ENCODE measurements at regions not wholly inside any gene's neighbourhood (a gene's known extent, or its start where the extent isn't known, plus 50 kb on each side); places are given as distances from the start of the nearest gene placed in this dataset.
"Not testable (repeated sequence)": the region's sequence is repeated elsewhere in the genome, so short reads cannot be mapped to it uniquely, and the experiment has no call there.

- H3K27me3 ChIP-seq; H3K27ac ChIP-seq; H3K9me3 ChIP-seq (replicated peaks in 1 of 3); H3K4me1 ChIP-seq (replicated peaks in 1 of 2); H3K4me3 ChIP-seq; intact Hi-C loops (cut with DNase I); H3K36me3 ChIP-seq (replicated peaks in 1 of 2); DNase-seq: not testable (repeated sequence)
- WGBS, 4 donors: 83 to 87% methylated on average over 3 of the region's 8 CpGs; no CpG with 5 or more reads in 2 of the 4 donors
Measured at GRCh38 chr22:15583007-15583406, 55.0 kb downstream of the OR11H1 start.

- H3K27me3 ChIP-seq; DNase-seq; H3K4me1 ChIP-seq (replicated peaks in 1 of 2); H3K36me3 ChIP-seq (replicated peaks in 1 of 2); intact Hi-C loops (cut with DNase I); H3K4me3 ChIP-seq; H3K27ac ChIP-seq; H3K9me3 ChIP-seq (replicated peaks in 1 of 3): not testable (repeated sequence)
- WGBS, 4 donors: 56% methylated on average over 1 of the region's 4 CpGs; no CpG with 5 or more reads in 3 of the 4 donors
Measured at GRCh38 chr22:15602199-15602598, 74.2 kb downstream of the OR11H1 start.

GRCh38 chr22:15603111-15603510 is 75.1 kb downstream of the OR11H1 start:
- H3K4me1 ChIP-seq (replicated peaks in 1 of 2); DNase-seq; intact Hi-C loops (cut with DNase I); H3K27me3 ChIP-seq; H3K4me3 ChIP-seq; H3K9me3 ChIP-seq (replicated peaks in 1 of 3); H3K36me3 ChIP-seq (replicated peaks in 1 of 2); H3K27ac ChIP-seq: not testable (repeated sequence)
- WGBS, 4 donors: 65 to 77% (median 70%) methylated on average over 3 to 11 of the region's 29 CpGs

- H3K36me3 ChIP-seq (replicated peaks in 1 of 2); H3K9me3 ChIP-seq (replicated peaks in 1 of 3); intact Hi-C loops (cut with DNase I); H3K4me1 ChIP-seq (replicated peaks in 1 of 2); H3K4me3 ChIP-seq; DNase-seq; H3K27ac ChIP-seq; H3K27me3 ChIP-seq: not testable (repeated sequence)
- WGBS, 4 donors: no CpG with 5 or more reads among the region's 7 CpGs
Measured at GRCh38 chr22:15604176-15604575, 76.2 kb downstream of the OR11H1 start.

GRCh38 chr22:15604679-15605078 is 76.7 kb downstream of the OR11H1 start:
- WGBS, 4 donors: 71% methylated on average over 2 of the region's 3 CpGs; no CpG with 5 or more reads in 2 of the 4 donors
- intact Hi-C loops (cut with DNase I); DNase-seq; H3K27me3 ChIP-seq; H3K4me3 ChIP-seq; H3K9me3 ChIP-seq (replicated peaks in 1 of 3); H3K36me3 ChIP-seq (replicated peaks in 1 of 2); H3K27ac ChIP-seq; H3K4me1 ChIP-seq (replicated peaks in 1 of 2): not testable (repeated sequence)

- intact Hi-C loops (cut with DNase I); H3K4me1 ChIP-seq (replicated peaks in 1 of 2); H3K9me3 ChIP-seq (replicated peaks in 1 of 3); DNase-seq; H3K27ac ChIP-seq; H3K27me3 ChIP-seq; H3K4me3 ChIP-seq; H3K36me3 ChIP-seq (replicated peaks in 1 of 2): not testable (repeated sequence)
- WGBS, 4 donors: 75 to 88% (median 77%) methylated on average over 4 to 12 of the region's 12 CpGs
Measured at GRCh38 chr22:15612906-15613305, 76.9 kb upstream of the POTEH start.

GRCh38 chr22:15615136-15615535 is 74.7 kb upstream of the POTEH start:
- DNase-seq; H3K36me3 ChIP-seq (replicated peaks in 1 of 2); H3K27me3 ChIP-seq; H3K27ac ChIP-seq; H3K9me3 ChIP-seq (replicated peaks in 1 of 3); H3K4me1 ChIP-seq (replicated peaks in 1 of 2); intact Hi-C loops (cut with DNase I); H3K4me3 ChIP-seq: not testable (repeated sequence)
- WGBS, 4 donors: 77 to 82% methylated on average over 4 to 5 of the region's 9 CpGs; no CpG with 5 or more reads in 2 of the 4 donors

GRCh38 chr22:15628224-15628623 is 61.6 kb upstream of the POTEH start:
- intact Hi-C loops (cut with DNase I); H3K36me3 ChIP-seq (replicated peaks in 1 of 2); H3K9me3 ChIP-seq (replicated peaks in 1 of 3); H3K27me3 ChIP-seq; H3K27ac ChIP-seq; H3K4me1 ChIP-seq (replicated peaks in 1 of 2); H3K4me3 ChIP-seq: not testable (repeated sequence)
- DNase-seq: peak in 1 of 7 donors; percentile 8
- WGBS, 4 donors: 71 to 83% (median 78%) methylated on average over 8 of the region's 8 CpGs

GRCh38 chr22:15636765-15637164 is 53.1 kb upstream of the POTEH start:
- H3K4me1 ChIP-seq (replicated peaks in 1 of 2); H3K36me3 ChIP-seq (replicated peaks in 1 of 2); H3K9me3 ChIP-seq (replicated peaks in 1 of 3); H3K27ac ChIP-seq; intact Hi-C loops (cut with DNase I); H3K4me3 ChIP-seq; H3K27me3 ChIP-seq; DNase-seq: not testable (repeated sequence)
- WGBS, 4 donors: 80 to 97% (median 87%) methylated on average over 8 to 11 of the region's 12 CpGs; no CpG with 5 or more reads in 1 of the 4 donors

GRCh38 chr22:15637471-15637870 is 52.4 kb upstream of the POTEH start:
- H3K36me3 ChIP-seq (replicated peaks in 1 of 2); H3K27ac ChIP-seq; H3K4me1 ChIP-seq (replicated peaks in 1 of 2); intact Hi-C loops (cut with DNase I); H3K27me3 ChIP-seq; H3K4me3 ChIP-seq; H3K9me3 ChIP-seq (replicated peaks in 1 of 3); DNase-seq: not testable (repeated sequence)
- WGBS, 4 donors: no CpG with 5 or more reads among the region's 2 CpGs

GRCh38 chr22:15637886-15638285 is 51.9 kb upstream of the POTEH start:
- H3K9me3 ChIP-seq (replicated peaks in 1 of 3); H3K4me3 ChIP-seq; H3K36me3 ChIP-seq (replicated peaks in 1 of 2); H3K27ac ChIP-seq; intact Hi-C loops (cut with DNase I); H3K27me3 ChIP-seq; DNase-seq; H3K4me1 ChIP-seq (replicated peaks in 1 of 2): not testable (repeated sequence)
- 68 to 81% (median 72%) methylated on average over 6 to 8 of the region's 11 CpGs for WGBS, 4 donors

Data from adrenal gland (tissue), 9 donors.